ENCODE measurements at regions not wholly inside any gene's neighbourhood (a gene's known extent, or its start where the extent isn't known, plus 50 kb on each side); places are given as distances from the start of the nearest gene placed in this dataset.

DNA sequence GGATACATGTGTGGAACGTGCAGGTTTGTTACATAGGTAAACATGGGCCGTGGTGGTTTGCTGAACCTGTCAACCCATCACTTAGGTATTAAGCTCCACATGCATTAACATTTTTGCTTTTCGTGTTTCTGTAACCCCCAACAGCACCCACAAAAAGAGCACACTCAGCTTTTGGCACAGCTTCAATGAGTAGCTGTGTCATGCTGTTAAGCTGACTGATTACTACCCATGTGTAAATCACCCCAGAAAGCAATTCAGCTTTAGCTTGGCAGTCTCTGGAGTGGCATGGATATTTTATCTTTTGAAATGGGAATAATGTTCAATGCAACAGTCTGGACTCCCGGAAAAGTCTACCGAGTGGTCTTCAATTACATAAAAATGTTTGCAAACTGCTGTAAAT lies 734.3 kb downstream of the STIM2 start:
- TF ChIP-seq, protein P1, sequence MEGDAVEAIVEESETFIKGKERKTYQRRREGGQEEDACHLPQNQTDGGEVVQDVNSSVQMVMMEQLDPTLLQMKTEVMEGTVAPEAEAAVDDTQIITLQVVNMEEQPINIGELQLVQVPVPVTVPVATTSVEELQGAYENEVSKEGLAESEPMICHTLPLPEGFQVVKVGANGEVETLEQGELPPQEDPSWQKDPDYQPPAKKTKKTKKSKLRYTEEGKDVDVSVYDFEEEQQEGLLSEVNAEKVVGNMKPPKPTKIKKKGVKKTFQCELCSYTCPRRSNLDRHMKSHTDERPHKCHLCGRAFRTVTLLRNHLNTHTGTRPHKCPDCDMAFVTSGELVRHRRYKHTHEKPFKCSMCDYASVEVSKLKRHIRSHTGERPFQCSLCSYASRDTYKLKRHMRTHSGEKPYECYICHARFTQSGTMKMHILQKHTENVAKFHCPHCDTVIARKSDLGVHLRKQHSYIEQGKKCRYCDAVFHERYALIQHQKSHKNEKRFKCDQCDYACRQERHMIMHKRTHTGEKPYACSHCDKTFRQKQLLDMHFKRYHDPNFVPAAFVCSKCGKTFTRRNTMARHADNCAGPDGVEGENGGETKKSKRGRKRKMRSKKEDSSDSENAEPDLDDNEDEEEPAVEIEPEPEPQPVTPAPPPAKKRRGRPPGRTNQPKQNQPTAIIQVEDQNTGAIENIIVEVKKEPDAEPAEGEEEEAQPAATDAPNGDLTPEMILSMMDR (IDR thresholded peaks at IDR 0.05), result no peak
- TF ChIP-seq POLR2A (IDR thresholded peaks at IDR 0.05), result no peak

Measured in lower leg skin (tissue), 3 donors.